HL-60 (cell line): ENCODE measurements at regions not wholly inside any gene's neighbourhood (a gene's known extent, or its start where the extent isn't known, plus 50 kb on each side); places are given as distances from the start of the nearest gene placed in this dataset.

ENCODE experiments used
- DNase-seq, 2 experiments: peaks; one replicate each; pipeline ENCODE4 v3.0.0-alpha.2; 2010 to 2020; ENCODE audit warnings: low read depth in 1 of 2, low spot score in 1 of 2
- H3K27ac ChIP-seq: fragments of 250-450 bp; sonication (Bioruptor Pico); replicated peaks from 2 replicates; pipeline ENCODE4 v1.5.1; 2020; ENCODE audit warnings: mild to moderate bottlenecking, moderate library complexity
- H3K27me3 ChIP-seq: fragments of 250-450 bp; sonication (Bioruptor Pico); 2 replicates; pipeline ENCODE4 v1.5.1; 2021; ENCODE audit warnings: mild to moderate bottlenecking, moderate library complexity; ENCODE audit not compliant: insufficient read depth, poor library complexity, severe bottlenecking
- H3K4me3 ChIP-seq: replicated peaks from 2 replicates; pipeline ENCODE4 v1.5.1; 2011; ENCODE audit warnings: mild to moderate bottlenecking, control low read depth, low read length; ENCODE audit not compliant: insufficient read depth
- CTCF ChIP-seq: IDR thresholded peaks from one replicate; pipeline ENCODE4 v1.5.1; 2011; ENCODE audit warnings: low read length, control low read depth, inconsistent platforms; ENCODE audit not compliant: insufficient read depth
- GABPA ChIP-seq: IDR thresholded peaks from 2 replicates; pipeline ENCODE4 v1.6.1; 2012; ENCODE audit warnings: low read depth
- POLR2AphosphoS5 ChIP-seq: IDR thresholded peaks from 2 replicates; pipeline ENCODE4 v1.6.1; 2012; ENCODE audit warnings: low read depth
- REST ChIP-seq: IDR thresholded peaks from 2 replicates; pipeline ENCODE4 v1.6.1; 2012; ENCODE audit warnings: low read depth; ENCODE audit not compliant: insufficient replicate concordance
- SPI1 ChIP-seq: IDR thresholded peaks from 2 replicates; pipeline ENCODE4 v1.6.1; 2012; ENCODE audit warnings: low read depth, mild to moderate bottlenecking, borderline replicate concordance

GRCh38 chr6:170137176-170137891 is 153.5 kb downstream of the DLL1 start:
- Histone ChIP-seq H3K27me3 (no peaks in the 10 kb centered on the region), H3K27ac (no peak overlapping the region), H3K4me3 (no peak overlapping the region)
- no peak for TF ChIP-seq POLR2AphosphoS5
- TF ChIP-seq REST, result no peak
- TF ChIP-seq SPI1, result no peak
- TF ChIP-seq GABPA, result no peak
- TF ChIP-seq CTCF, result no peak
- DNase-seq, result no peak

- TF ChIP-seq REST (no peak), CTCF (no peak), GABPA (no peak), POLR2AphosphoS5 (no peak), SPI1 (no peak)
- DNase-seq, result no peak
- Histone ChIP-seq H3K4me3 (no peak overlapping the region), H3K27ac (no peak overlapping the region), H3K27me3 (no peaks in the 10 kb centered on the region)
These were observed 154.2 kb downstream of the DLL1 start for GRCh38 chr6:170136541-170137175.

- Histone ChIP-seq H3K27me3 (no peaks in the 10 kb centered on the region), H3K27ac (no peak overlapping the region)
These were observed 154.9 kb downstream of the DLL1 start for GRCh38 chr6:170135821-170136471.

More at GRCh38 chr6:170135821-170136471, 154.9 kb downstream of the DLL1 start:
- DNase-seq, result no peak
- TF ChIP-seq GABPA (no peak), POLR2AphosphoS5 (no peak), SPI1 (no peak), CTCF (no peak), REST (no peak)
- H3K4me3 ChIP-seq, result no peak overlapping the region
